HCT116 (cell line): ENCODE measurements at regions not wholly inside any gene's neighbourhood (a gene's known extent, or its start where the extent isn't known, plus 50 kb on each side); places are given as distances from the start of the nearest gene placed in this dataset.

Source experiments
- ATAC-seq: fragments of 200-7000 bp; cut with Tn5 transposase; 2 replicates; pipeline ENCODE4 v1.9.1; 2020; ENCODE audit warnings: mild to moderate bottlenecking, moderate library complexity
- BruUV-seq: library from RNA; stranded (reverse); fragments of 400-500 nt; replicated peaks from 2 replicates; lab custom pipeline; 2021; lab: Mats Ljungman, UMichigan
- CTCF ChIA-PET: fragments of 300-600 bp; sonication (Branson Sonifier 250); formaldehyde crosslinking; loops from one replicate; lab custom pipeline; 2021; ENCODE audit warnings: antibody characterized with exemption; lab: Charles Lee
- POLR2A ChIA-PET: fragments of 300-600, 350-600 bp; sonication (Branson Sonifier 250); formaldehyde crosslinking; loops from one replicate; lab custom pipeline; 2021; ENCODE audit warnings: antibody characterized with exemption; lab: Charles Lee
- RAD21 ChIA-PET, 2 experiments: fragments of 300-600 bp; sonication (Branson Sonifier 250); formaldehyde crosslinking; loops; one replicate each; lab custom pipeline; 2023; ENCODE audit warnings: low total read pairs in 2 of 2; ENCODE audit not compliant: uncharacterized antibody in 2 of 2, unreplicated experiment in 2 of 2, low non-redundant PET in 1 of 2; lab: Charles Lee
- DNase-seq: peaks from one replicate; pipeline ENCODE4 v3.0.0-alpha.2; 2010; ENCODE audit warnings: low read depth, low spot score
- H2AFZ ChIP-seq: fragments of 200-600 bp; shearing (Covaris generic), sonication (generic); 2 replicates; pipeline ENCODE4 v1.6.1; 2017; ENCODE audit warnings: low read depth, mixed run types, mixed read lengths, antibody characterized with exemption, low read length; ENCODE audit not compliant: poor library complexity, severe bottlenecking
- H3K27ac ChIP-seq: 2 replicates; pipeline ENCODE4 v1.5.1; 2012; ENCODE audit warnings: low read depth, low read length
- H3K27me3 ChIP-seq: fragments of 200-600 bp; sonication (generic); 2 replicates; pipeline ENCODE4 v1.6.1; 2016; ENCODE audit warnings: mixed run types, low read length, mixed read lengths; ENCODE audit not compliant: insufficient read depth
- H3K36me3 ChIP-seq, 2 experiments: fragments of 200-500 bp in 1 of 2; fragments of 200-600 bp in 1 of 2; sonication (Bioruptor generic) in 1 of 2; sonication (generic) in 1 of 2; 2 replicates each; pipeline versions ENCODE4 v1.5.1 to v1.6.1; 2014 to 2016; ENCODE audit warnings: low read length in 2 of 2, inconsistent platforms in 1 of 2, mixed read lengths in 1 of 2, mixed run types in 1 of 2; ENCODE audit not compliant: insufficient read depth in 2 of 2, control insufficient read depth in 1 of 2
- H3K4me1 ChIP-seq, 2 experiments: fragments of 200-600 bp in 1 of 2; sonication (generic) in 1 of 2; 2 replicates each; pipeline versions ENCODE4 v1.5.1 to v1.6.1; 2012 to 2017; ENCODE audit warnings: low read length in 2 of 2, inconsistent platforms in 1 of 2, mild to moderate bottlenecking in 1 of 2, mixed read lengths in 1 of 2, mixed run types in 1 of 2, moderate library complexity in 1 of 2; ENCODE audit not compliant: insufficient read depth in 2 of 2, control insufficient read depth in 1 of 2
- H3K4me2 ChIP-seq: fragments of 200-600 bp; sonication (generic); 2 replicates; pipeline ENCODE4 v1.6.1; 2017; ENCODE audit warnings: mixed run types, low read length, mixed read lengths
- H3K4me3 ChIP-seq, 2 experiments: fragments of 200-600 bp in 1 of 2; sonication (generic) in 1 of 2; replicated peaks in 1 of 2; 2 replicates each; pipeline ENCODE4 v1.5.1; 2011 to 2016; ENCODE audit warnings: low read length in 2 of 2, control low read depth in 1 of 2, low read depth in 1 of 2, mild to moderate bottlenecking in 1 of 2, mixed read lengths in 1 of 2, mixed run types in 1 of 2
- H3K79me2 ChIP-seq: fragments of 200-600 bp; sonication (generic); 2 replicates; pipeline ENCODE4 v1.6.1; 2017; ENCODE audit warnings: mild to moderate bottlenecking, mixed run types, low read length, moderate library complexity, mixed read lengths; ENCODE audit not compliant: insufficient read depth
- H3K9ac ChIP-seq: fragments of 200-600 bp; sonication (generic); 2 replicates; pipeline ENCODE4 v1.6.1; 2016; ENCODE audit warnings: low read length, mixed read lengths
- H3K9me2 ChIP-seq: fragments of 200-600 bp; sonication (generic), shearing (Covaris generic); 2 replicates; pipeline ENCODE4 v1.6.1; 2017; ENCODE audit warnings: mixed run types, mild to moderate bottlenecking, moderate library complexity; ENCODE audit not compliant: insufficient read depth
- H3K9me3 ChIP-seq, 2 experiments: fragments of 200-500 bp in 1 of 2; fragments of 200-600 bp in 1 of 2; sonication (Bioruptor generic) in 1 of 2; sonication (generic) in 1 of 2; 2 replicates each; pipeline ENCODE4 v1.6.1; 2014 to 2017; ENCODE audit warnings: low read length in 2 of 2, mixed read lengths in 2 of 2, inconsistent platforms in 1 of 2, low read depth in 1 of 2, mild to moderate bottlenecking in 1 of 2, mixed run types in 1 of 2, moderate library complexity in 1 of 2; ENCODE audit not compliant: control insufficient read depth in 1 of 2, insufficient read depth in 1 of 2
- H4K20me1 ChIP-seq: fragments of 200-600 bp; sonication (generic), shearing (Covaris generic); 2 replicates; pipeline ENCODE4 v1.6.1; 2017; ENCODE audit warnings: mixed run types, mild to moderate bottlenecking, moderate library complexity; ENCODE audit not compliant: insufficient read depth
- ATF3 ChIP-seq: IDR thresholded peaks from 2 replicates; pipeline ENCODE4 v1.6.1; 2012
- CBX3 ChIP-seq: IDR thresholded peaks from 2 replicates; pipeline ENCODE4 v1.6.1; 2012; ENCODE audit warnings: low read depth
- CEBPB ChIP-seq: IDR thresholded peaks from 2 replicates; pipeline ENCODE4 v1.6.1; 2012; ENCODE audit warnings: low read depth
- CTCF ChIP-seq, 3 experiments: fragments of 200-600 bp in 1 of 3; sonication (generic) in 1 of 3; IDR thresholded peaks in 2 of 3; conservative IDR thresholded peaks in 1 of 3; 2 replicates each; pipeline ENCODE4 v1.5.1; 2012 to 2017; ENCODE audit warnings: low read depth in 2 of 3, low read length in 2 of 3, antibody characterized with exemption in 1 of 3, borderline replicate concordance in 1 of 3, control low read depth in 1 of 3, mild to moderate bottlenecking in 1 of 3, mixed read lengths in 1 of 3, mixed run types in 1 of 3, moderate library complexity in 1 of 3; ENCODE audit not compliant: insufficient read depth in 1 of 3
- ELF1 ChIP-seq: IDR thresholded peaks from 2 replicates; pipeline ENCODE4 v1.6.1; 2012; ENCODE audit warnings: low read depth, borderline replicate concordance
- EZH2phosphoT487 ChIP-seq: fragments of 200-600 bp; IDR thresholded peaks from 2 replicates; pipeline ENCODE4 v1.6.1; 2018; ENCODE audit warnings: antibody characterized with exemption, borderline replicate concordance
- MAX ChIP-seq: IDR thresholded peaks from 2 replicates; pipeline ENCODE4 v1.6.1; 2012
- POLR2A ChIP-seq: IDR thresholded peaks from 2 replicates; pipeline ENCODE4 v1.7.0; 2011; ENCODE audit warnings: borderline replicate concordance; ENCODE audit not compliant: insufficient read depth, insufficient read length; ENCODE audit errors: extremely low read depth
- SIN3A ChIP-seq: IDR thresholded peaks from 2 replicates; pipeline ENCODE4 v1.6.1; 2012; ENCODE audit warnings: low read depth
- SP1 ChIP-seq: IDR thresholded peaks from 2 replicates; pipeline ENCODE4 v1.6.1; 2012; ENCODE audit warnings: low read depth
- SRF ChIP-seq: IDR thresholded peaks from 2 replicates; pipeline ENCODE4 v1.6.1; 2012; ENCODE audit warnings: low read depth
- TCF7L2 ChIP-seq: IDR thresholded peaks from 2 replicates; pipeline ENCODE4 v1.7.0; 2011; ENCODE audit warnings: borderline replicate concordance, inconsistent platforms; ENCODE audit not compliant: insufficient read depth, insufficient read length; ENCODE audit errors: extremely low read depth
- YY1 ChIP-seq: IDR thresholded peaks from 2 replicates; pipeline ENCODE4 v1.6.1; 2011; ENCODE audit warnings: low read length, low read depth, moderate library complexity, mild to moderate bottlenecking; ENCODE audit not compliant: insufficient replicate concordance; ENCODE audit errors: extremely low read depth
- ZFX ChIP-seq: fragments of 450-650 bp; IDR thresholded peaks from 2 replicates; pipeline ENCODE4 v1.6.1; 2017
- intact Hi-C: fragments of 100-400 bp; cut with micrococcal nuclease; formaldehyde crosslinking; loops from 2 replicates; pipeline ENCODE4 v1.10.0; 2022

GRCh38 chrX:6885909-6886308 lies 261.6 kb upstream of the STS start:
- DNase-seq (no peak), ATAC-seq (no peak)
- Histone ChIP-seq H3K9ac (no peak overlapping the region), H3K27ac (no peak overlapping the region), H3K36me3 (no peaks in the 10 kb centered on the region), H3K9me2 (no peaks in the 10 kb centered on the region), H3K4me1 (no peaks in the 10 kb centered on the region), H3K79me2 (no peaks in the 10 kb centered on the region), H3K27me3 (no peaks in the 10 kb centered on the region), H3K4me3 (no peak overlapping the region)
- ChIA-PET RAD21 (no interaction called here), POLR2A (no interaction called here)
- intact Hi-C loops, result no loop called here
- BruUV-seq, result no TSS peak
- TF ChIP-seq MAX (no peak), ATF3 (no peak), ELF1 (no peak), SRF (no peak), CEBPB (no peak), POLR2A (no peak), CBX3 (no peak), YY1 (no peak), SIN3A (no peak), ZFX (no peak), SP1 (no peak), CTCF (IDR thresholded peaks at IDR 0.05 in 2 of 3, conservative IDR thresholded peaks at IDR 0.05 in 1 of 3; ENCODE audit: borderline replicate concordance in 1 of 3, insufficient read depth in 1 of 3, low read depth in 2 of 3, low read length in 2 of 3) (no peak), EZH2phosphoT487 (no peak), TCF7L2 (no peak)
- TF ChIP-seq, all 23 proteins: peak for 0
- no peak overlapping the region for H3K4me2 ChIP-seq
- CTCF ChIA-PET, result no interaction called here
- no peaks in the 10 kb centered on the region for H3K9me3 ChIP-seq
- H4K20me1 ChIP-seq, result no peaks in the 10 kb centered on the region
- H2AFZ ChIP-seq, result no peak overlapping the region
